ENCODE measurements at regions not wholly inside any gene's neighbourhood (a gene's known extent, or its start where the extent isn't known, plus 50 kb on each side); places are given as distances from the start of the nearest gene placed in this dataset.
A peak's percentile ranks its signal among the peaks of the same experiment; 100 is the strongest.
"Not testable (repeated sequence)": the region's sequence is repeated elsewhere in the genome, so short reads cannot be mapped to it uniquely, and the experiment has no call there.

- DNase-seq (ENCODE audit: low read depth in 4 of 4, low spot score in 1 of 4): peak in 2 of 4 experiments; percentile 28 to 35
These were observed 133.3 kb downstream of the TBC1D2B start for GRCh38 chr15:77944002-77944867.

GRCh38 chr15:77942611-77943211 lies 134.8 kb downstream of the TBC1D2B start:
- no peak for DNase-seq (ENCODE audit: low read depth in 4 of 4, low spot score in 1 of 4)

GRCh38 chr15:77941090-77941827 lies 136.3 kb downstream of the TBC1D2B start:
- not testable (repeated sequence) for DNase-seq (ENCODE audit: low read depth in 4 of 4, low spot score in 1 of 4)

- no peak for DNase-seq (ENCODE audit: low read depth in 4 of 4, low spot score in 1 of 4)
These were observed 137.0 kb downstream of the TBC1D2B start for GRCh38 chr15:77940381-77940947.

GRCh38 chr15:77939851-77940250 lies 137.7 kb downstream of the TBC1D2B start:
- DNase-seq (ENCODE audit: low read depth in 4 of 4, low spot score in 1 of 4): no peak

GRCh38 chr15:77939026-77939425 lies 138.5 kb downstream of the TBC1D2B start:
- DNase-seq (ENCODE audit: low read depth in 4 of 4, low spot score in 1 of 4): not testable (repeated sequence)

- not testable (repeated sequence) for DNase-seq (ENCODE audit: low read depth in 4 of 4, low spot score in 1 of 4)
These were observed 139.0 kb downstream of the TBC1D2B start for GRCh38 chr15:77938546-77938945.

- not testable (repeated sequence) for DNase-seq (ENCODE audit: low read depth in 4 of 4, low spot score in 1 of 4)
These were observed 140.9 kb downstream of the TBC1D2B start for GRCh38 chr15:77936567-77936966.

GRCh38 chr15:77934516-77934915 lies 143.0 kb downstream of the TBC1D2B start:
- not testable (repeated sequence) for DNase-seq (ENCODE audit: low read depth in 4 of 4, low spot score in 1 of 4)

- not testable (repeated sequence) for DNase-seq (ENCODE audit: low read depth in 4 of 4, low spot score in 1 of 4)
These were observed 146.6 kb downstream of the TBC1D2B start for GRCh38 chr15:77930907-77931306.

- not testable (repeated sequence) for DNase-seq (ENCODE audit: low read depth in 4 of 4, low spot score in 1 of 4)
These were observed 147.0 kb downstream of the TBC1D2B start for GRCh38 chr15:77930490-77930889.

GRCh38 chr15:77926789-77927188 lies 150.7 kb downstream of the TBC1D2B start:
- DNase-seq (ENCODE audit: low read depth in 4 of 4, low spot score in 1 of 4): not testable (repeated sequence)

- not testable (repeated sequence) for DNase-seq (ENCODE audit: low read depth in 4 of 4, low spot score in 1 of 4)
These were observed 151.2 kb downstream of the TBC1D2B start for GRCh38 chr15:77926296-77926695.

- not testable (repeated sequence) for DNase-seq (ENCODE audit: low read depth in 4 of 4, low spot score in 1 of 4)
These were observed 152.4 kb downstream of the TBC1D2B start for GRCh38 chr15:77925101-77925500.

GRCh38 chr15:77921664-77922063 lies 155.8 kb downstream of the TBC1D2B start:
- DNase-seq (ENCODE audit: low read depth in 4 of 4, low spot score in 1 of 4): no peak

GRCh38 chr15:77916966-77917635 lies 160.4 kb downstream of the TBC1D2B start:
- not testable (repeated sequence) for DNase-seq (ENCODE audit: low read depth in 4 of 4, low spot score in 1 of 4)

GRCh38 chr15:77915961-77916330 lies 161.6 kb downstream of the TBC1D2B start:
- DNase-seq (ENCODE audit: low read depth in 4 of 4, low spot score in 1 of 4): not testable (repeated sequence)

GRCh38 chr15:77915261-77915960 lies 162.1 kb downstream of the TBC1D2B start:
- DNase-seq (ENCODE audit: low read depth in 4 of 4, low spot score in 1 of 4): no peak

GRCh38 chr15:77914531-77914930 lies 163.0 kb downstream of the TBC1D2B start:
- not testable (repeated sequence) for DNase-seq (ENCODE audit: low read depth in 4 of 4, low spot score in 1 of 4)
